ENCODE measurements at regions not wholly inside any gene's neighbourhood (a gene's known extent, or its start where the extent isn't known, plus 50 kb on each side); places are given as distances from the start of the nearest gene placed in this dataset.
"Not testable (repeated sequence)": the region's sequence is repeated elsewhere in the genome, so short reads cannot be mapped to it uniquely, and the experiment has no call there.

GRCh38 chr3:87436781-87437543, 160.6 kb upstream of the POU1F1 start:
- Mint-ChIP-seq H3K9me3 (no peaks in the 10 kb centered on the region), H3K36me3 (ENCODE audit: low read depth) (no peaks in the 10 kb centered on the region), H3K27ac (no peak overlapping the region), H3K4me1 (ENCODE audit: low read depth) (peaks cover 5% of the 10 kb centered on the region), H3K27me3 (ENCODE audit: low read depth) (no peaks in the 10 kb centered on the region), H3K4me3 (no peak overlapping the region)
- DNase-seq (ENCODE audit: low spot score), result no peak

- no peak for DNase-seq (ENCODE audit: low spot score)
- H3K4me3 Mint-ChIP-seq, result no peak overlapping the region
- peaks cover 5% of the 10 kb centered on the region for H3K4me1 Mint-ChIP-seq (ENCODE audit: low read depth)
- no peaks in the 10 kb centered on the region for H3K36me3 Mint-ChIP-seq (ENCODE audit: low read depth)
- H3K27ac Mint-ChIP-seq, result no peak overlapping the region
- no peaks in the 10 kb centered on the region for H3K27me3 Mint-ChIP-seq (ENCODE audit: low read depth)
- no peaks in the 10 kb centered on the region for H3K9me3 Mint-ChIP-seq
These were observed 159.7 kb upstream of the POU1F1 start for GRCh38 chr3:87435926-87436620.

- not testable (repeated sequence) for H3K27me3 Mint-ChIP-seq (ENCODE audit: low read depth); H3K4me1 Mint-ChIP-seq (ENCODE audit: low read depth); H3K27ac Mint-ChIP-seq; H3K9me3 Mint-ChIP-seq; DNase-seq (ENCODE audit: low spot score); H3K4me3 Mint-ChIP-seq; H3K36me3 Mint-ChIP-seq (ENCODE audit: low read depth)
These were observed 157.1 kb upstream of the POU1F1 start for GRCh38 chr3:87433445-87433844.

GRCh38 chr3:87426918-87427317, 150.5 kb upstream of the POU1F1 start:
- Mint-ChIP-seq H3K27me3 (ENCODE audit: low read depth) (no peaks in the 10 kb centered on the region), H3K36me3 (ENCODE audit: low read depth) (no peaks in the 10 kb centered on the region), H3K4me3 (no peak overlapping the region), H3K27ac (no peak overlapping the region), H3K9me3 (no peaks in the 10 kb centered on the region), H3K4me1 (ENCODE audit: low read depth) (no peaks in the 10 kb centered on the region)
- DNase-seq (ENCODE audit: low spot score), result no peak

- Mint-ChIP-seq H3K4me1 (ENCODE audit: low read depth) (no peaks in the 10 kb centered on the region), H3K9me3 (no peaks in the 10 kb centered on the region), H3K36me3 (ENCODE audit: low read depth) (no peaks in the 10 kb centered on the region), H3K27me3 (ENCODE audit: low read depth) (no peaks in the 10 kb centered on the region), H3K27ac (no peak overlapping the region), H3K4me3 (no peak overlapping the region)
- DNase-seq (ENCODE audit: low spot score), result no peak
These were observed 148.7 kb upstream of the POU1F1 start for GRCh38 chr3:87425056-87425455.

- Mint-ChIP-seq H3K27ac (no peak overlapping the region), H3K4me3 (no peak overlapping the region), H3K36me3 (ENCODE audit: low read depth) (no peaks in the 10 kb centered on the region), H3K9me3 (no peaks in the 10 kb centered on the region), H3K27me3 (ENCODE audit: low read depth) (no peaks in the 10 kb centered on the region), H3K4me1 (ENCODE audit: low read depth) (no peaks in the 10 kb centered on the region)
- no peak for DNase-seq (ENCODE audit: low spot score)
These were observed 147.0 kb upstream of the POU1F1 start for GRCh38 chr3:87423336-87423735.

- Mint-ChIP-seq H3K36me3 (ENCODE audit: low read depth) (no peaks in the 10 kb centered on the region), H3K4me1 (ENCODE audit: low read depth) (no peaks in the 10 kb centered on the region), H3K9me3 (no peaks in the 10 kb centered on the region), H3K27ac (no peak overlapping the region), H3K27me3 (ENCODE audit: low read depth) (no peaks in the 10 kb centered on the region), H3K4me3 (no peak overlapping the region)
- no peak for DNase-seq (ENCODE audit: low spot score)
These were observed 145.9 kb upstream of the POU1F1 start for GRCh38 chr3:87422333-87422732.

GRCh38 chr3:87420171-87420570, 143.8 kb upstream of the POU1F1 start:
- Mint-ChIP-seq H3K27me3 (ENCODE audit: low read depth) (no peaks in the 10 kb centered on the region), H3K4me3 (no peak overlapping the region), H3K4me1 (ENCODE audit: low read depth) (no peaks in the 10 kb centered on the region), H3K36me3 (ENCODE audit: low read depth) (no peaks in the 10 kb centered on the region), H3K9me3 (no peaks in the 10 kb centered on the region), H3K27ac (no peak overlapping the region)
- DNase-seq (ENCODE audit: low spot score), result no peak

GRCh38 chr3:87414271-87414670, 137.9 kb upstream of the POU1F1 start:
- Mint-ChIP-seq H3K27me3 (ENCODE audit: low read depth) (no peaks in the 10 kb centered on the region), H3K27ac (no peak overlapping the region), H3K9me3 (no peaks in the 10 kb centered on the region)

GRCh38 chr3:87413814-87414213, 137.4 kb upstream of the POU1F1 start:
- H3K36me3 Mint-ChIP-seq (ENCODE audit: low read depth), result no peaks in the 10 kb centered on the region
- no peak for DNase-seq (ENCODE audit: low spot score)
- no peaks in the 10 kb centered on the region for H3K4me1 Mint-ChIP-seq (ENCODE audit: low read depth)
- H3K4me3 Mint-ChIP-seq, result no peak overlapping the region
- H3K27ac Mint-ChIP-seq, result no peak overlapping the region
- H3K27me3 Mint-ChIP-seq (ENCODE audit: low read depth), result no peaks in the 10 kb centered on the region
- no peaks in the 10 kb centered on the region for H3K9me3 Mint-ChIP-seq

More at GRCh38 chr3:87414271-87414670, 137.9 kb upstream of the POU1F1 start:
- H3K4me3 Mint-ChIP-seq, result no peak overlapping the region
- no peak for DNase-seq (ENCODE audit: low spot score)
- no peaks in the 10 kb centered on the region for H3K36me3 Mint-ChIP-seq (ENCODE audit: low read depth)
- no peaks in the 10 kb centered on the region for H3K4me1 Mint-ChIP-seq (ENCODE audit: low read depth)

- H3K4me3 Mint-ChIP-seq, result no peak overlapping the region
- no peak overlapping the region for H3K27ac Mint-ChIP-seq
- H3K36me3 Mint-ChIP-seq (ENCODE audit: low read depth), result no peaks in the 10 kb centered on the region
- H3K4me1 Mint-ChIP-seq (ENCODE audit: low read depth), result no peaks in the 10 kb centered on the region
- DNase-seq (ENCODE audit: low spot score), result no peak
- no peaks in the 10 kb centered on the region for H3K27me3 Mint-ChIP-seq (ENCODE audit: low read depth)
- no peaks in the 10 kb centered on the region for H3K9me3 Mint-ChIP-seq
These were observed 133.7 kb upstream of the POU1F1 start for GRCh38 chr3:87410110-87410509.

GRCh38 chr3:87398168-87398801, 121.9 kb upstream of the POU1F1 start:
- no peak for DNase-seq (ENCODE audit: low spot score)
- H3K36me3 Mint-ChIP-seq (ENCODE audit: low read depth), result no peaks in the 10 kb centered on the region
- H3K27me3 Mint-ChIP-seq (ENCODE audit: low read depth), result no peaks in the 10 kb centered on the region
- no peak overlapping the region for H3K27ac Mint-ChIP-seq
- H3K4me3 Mint-ChIP-seq, result no peak overlapping the region
- no peaks in the 10 kb centered on the region for H3K4me1 Mint-ChIP-seq (ENCODE audit: low read depth)
- H3K9me3 Mint-ChIP-seq, result no peaks in the 10 kb centered on the region

GRCh38 chr3:87397211-87397610, 120.8 kb upstream of the POU1F1 start:
- no peaks in the 10 kb centered on the region for H3K4me1 Mint-ChIP-seq (ENCODE audit: low read depth)
- H3K27ac Mint-ChIP-seq, result no peak overlapping the region
- DNase-seq (ENCODE audit: low spot score), result no peak
- H3K27me3 Mint-ChIP-seq (ENCODE audit: low read depth), result no peaks in the 10 kb centered on the region
- H3K4me3 Mint-ChIP-seq, result no peak overlapping the region
- no peaks in the 10 kb centered on the region for H3K9me3 Mint-ChIP-seq
- no peaks in the 10 kb centered on the region for H3K36me3 Mint-ChIP-seq (ENCODE audit: low read depth)

- Mint-ChIP-seq H3K4me1 (ENCODE audit: low read depth) (no peaks in the 10 kb centered on the region), H3K27ac (no peak overlapping the region), H3K4me3 (no peak overlapping the region), H3K9me3 (no peaks in the 10 kb centered on the region), H3K27me3 (ENCODE audit: low read depth) (no peaks in the 10 kb centered on the region), H3K36me3 (ENCODE audit: low read depth) (no peaks in the 10 kb centered on the region)
- DNase-seq (ENCODE audit: low spot score), result no peak
These were observed 114.4 kb upstream of the POU1F1 start for GRCh38 chr3:87390821-87391220.
